Osteocyte (in vitro differentiated cells): ENCODE measurements at regions not wholly inside any gene's neighbourhood (a gene's known extent, or its start where the extent isn't known, plus 50 kb on each side); places are given as distances from the start of the nearest gene placed in this dataset.

Experiments used
- DNase-seq: peaks from one replicate; pipeline ENCODE4 v3.0.0; 2021; ENCODE audit warnings: mixed read lengths; ENCODE audit not compliant: unreplicated experiment; ENCODE audit errors: extremely low spot score
- H3K27ac Mint-ChIP-seq: one replicate; pipeline ENCODE4 v1.8.0; 2021; ENCODE audit warnings: mild to moderate bottlenecking, mixed read lengths; ENCODE audit not compliant: unreplicated experiment
- H3K27me3 Mint-ChIP-seq: one replicate; pipeline ENCODE4 v1.8.0; 2021; ENCODE audit warnings: mixed read lengths; ENCODE audit not compliant: unreplicated experiment
- H3K36me3 Mint-ChIP-seq: one replicate; pipeline ENCODE4 v1.8.0; 2021; ENCODE audit warnings: mixed read lengths; ENCODE audit not compliant: unreplicated experiment
- H3K4me1 Mint-ChIP-seq: one replicate; pipeline ENCODE4 v1.8.0; 2021; ENCODE audit warnings: mixed read lengths; ENCODE audit not compliant: unreplicated experiment
- H3K4me3 Mint-ChIP-seq: one replicate; pipeline ENCODE4 v1.8.0; 2021; ENCODE audit warnings: mild to moderate bottlenecking, moderate library complexity, mixed read lengths; ENCODE audit not compliant: unreplicated experiment
- H3K9me3 Mint-ChIP-seq: one replicate; pipeline ENCODE4 v1.8.0; 2021; ENCODE audit warnings: mixed read lengths; ENCODE audit not compliant: unreplicated experiment
- TF ChIP-seq, protein P1 (sequence below): fragments of 200-600 bp; sonication (generic); IDR thresholded peaks from 2 replicates; pipeline ENCODE4 v1.5.0; 2021; ENCODE audit warnings: antibody characterized with exemption, mild to moderate bottlenecking, moderate library complexity

DNA sequence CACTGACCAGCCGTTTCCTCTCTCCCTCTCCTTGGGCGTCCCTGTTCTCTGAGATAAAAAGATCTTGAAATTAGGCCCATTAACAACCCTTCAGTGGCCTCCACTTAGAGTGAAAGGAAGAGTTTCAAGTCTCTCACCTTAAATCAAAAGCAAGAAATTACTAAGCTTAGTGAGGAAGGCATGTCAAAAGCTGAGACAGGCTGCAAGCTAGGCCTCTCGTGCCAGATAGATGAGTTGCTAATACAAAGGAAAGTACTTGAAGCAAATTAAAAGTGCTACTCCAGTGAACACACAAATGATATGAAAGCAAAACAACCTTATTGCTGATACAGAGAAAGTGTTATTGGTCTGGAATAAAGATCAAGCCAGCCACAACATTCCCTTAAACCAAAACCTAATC is 331.3 kb upstream of the SEMA6A start:
- TF ChIP-seq, protein P1, sequence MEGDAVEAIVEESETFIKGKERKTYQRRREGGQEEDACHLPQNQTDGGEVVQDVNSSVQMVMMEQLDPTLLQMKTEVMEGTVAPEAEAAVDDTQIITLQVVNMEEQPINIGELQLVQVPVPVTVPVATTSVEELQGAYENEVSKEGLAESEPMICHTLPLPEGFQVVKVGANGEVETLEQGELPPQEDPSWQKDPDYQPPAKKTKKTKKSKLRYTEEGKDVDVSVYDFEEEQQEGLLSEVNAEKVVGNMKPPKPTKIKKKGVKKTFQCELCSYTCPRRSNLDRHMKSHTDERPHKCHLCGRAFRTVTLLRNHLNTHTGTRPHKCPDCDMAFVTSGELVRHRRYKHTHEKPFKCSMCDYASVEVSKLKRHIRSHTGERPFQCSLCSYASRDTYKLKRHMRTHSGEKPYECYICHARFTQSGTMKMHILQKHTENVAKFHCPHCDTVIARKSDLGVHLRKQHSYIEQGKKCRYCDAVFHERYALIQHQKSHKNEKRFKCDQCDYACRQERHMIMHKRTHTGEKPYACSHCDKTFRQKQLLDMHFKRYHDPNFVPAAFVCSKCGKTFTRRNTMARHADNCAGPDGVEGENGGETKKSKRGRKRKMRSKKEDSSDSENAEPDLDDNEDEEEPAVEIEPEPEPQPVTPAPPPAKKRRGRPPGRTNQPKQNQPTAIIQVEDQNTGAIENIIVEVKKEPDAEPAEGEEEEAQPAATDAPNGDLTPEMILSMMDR: no peak
- H3K27ac Mint-ChIP-seq: no peak overlapping the region
- no peaks in the 10 kb centered on the region for H3K36me3 Mint-ChIP-seq
- no peaks in the 10 kb centered on the region for H3K9me3 Mint-ChIP-seq
- H3K4me3 Mint-ChIP-seq: no peak overlapping the region
- no peak for DNase-seq
- H3K27me3 Mint-ChIP-seq: no peaks in the 10 kb centered on the region
- no peaks in the 10 kb centered on the region for H3K4me1 Mint-ChIP-seq

DNA sequence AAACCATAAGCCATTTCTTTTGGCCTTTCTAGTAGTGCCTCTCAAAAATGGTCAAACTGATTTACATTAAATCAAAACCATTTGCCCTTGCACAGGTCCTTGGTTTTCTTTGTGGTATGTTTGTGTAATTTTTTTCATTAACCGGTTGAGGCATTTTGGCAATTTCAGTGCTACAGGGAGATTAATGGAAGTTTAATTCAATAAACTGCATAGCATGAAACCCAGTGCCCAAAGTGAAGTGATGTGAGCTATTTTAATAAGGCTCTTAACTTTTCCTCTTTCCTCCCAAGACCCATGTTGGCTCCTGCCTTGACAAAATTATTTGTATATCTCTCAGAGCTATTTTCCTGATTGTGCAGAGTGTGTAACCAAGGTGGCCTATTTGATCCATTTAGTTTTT is 326.2 kb upstream of the SEMA6A start:
- Mint-ChIP-seq H3K27me3 (peaks cover 3% of the 10 kb centered on the region), H3K27ac (no peak overlapping the region), H3K4me3 (no peak overlapping the region), H3K36me3 (no peaks in the 10 kb centered on the region), H3K4me1 (no peaks in the 10 kb centered on the region), H3K9me3 (no peaks in the 10 kb centered on the region)
- TF ChIP-seq, protein P1: no peak
- DNase-seq: no peak

DNA sequence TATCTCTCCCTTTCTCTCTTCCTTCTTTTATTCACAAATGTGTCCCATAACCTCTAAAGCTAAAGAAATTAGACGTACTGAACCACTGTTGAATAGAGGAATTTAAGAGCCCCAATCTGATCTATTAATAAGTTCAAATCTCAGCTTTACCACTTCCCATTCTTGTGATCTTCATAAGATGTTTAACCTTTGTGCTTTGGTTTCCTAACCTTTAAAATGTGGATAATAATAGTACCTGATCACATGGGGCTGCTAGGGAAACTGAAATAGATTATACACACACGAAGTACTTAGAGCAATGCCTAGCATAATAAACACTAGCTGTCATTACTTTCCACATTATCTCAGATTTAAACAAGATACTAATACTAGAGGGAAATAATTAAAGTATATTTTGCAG is 324.3 kb upstream of the SEMA6A start:
- no peak overlapping the region for H3K27ac Mint-ChIP-seq
- TF ChIP-seq, protein P1: no peak
- no peaks in the 10 kb centered on the region for H3K4me1 Mint-ChIP-seq
- no peak for DNase-seq
- H3K4me3 Mint-ChIP-seq: no peak overlapping the region
- H3K36me3 Mint-ChIP-seq: no peaks in the 10 kb centered on the region
- peaks cover 3% of the 10 kb centered on the region for H3K27me3 Mint-ChIP-seq
- H3K9me3 Mint-ChIP-seq: no peaks in the 10 kb centered on the region

DNA sequence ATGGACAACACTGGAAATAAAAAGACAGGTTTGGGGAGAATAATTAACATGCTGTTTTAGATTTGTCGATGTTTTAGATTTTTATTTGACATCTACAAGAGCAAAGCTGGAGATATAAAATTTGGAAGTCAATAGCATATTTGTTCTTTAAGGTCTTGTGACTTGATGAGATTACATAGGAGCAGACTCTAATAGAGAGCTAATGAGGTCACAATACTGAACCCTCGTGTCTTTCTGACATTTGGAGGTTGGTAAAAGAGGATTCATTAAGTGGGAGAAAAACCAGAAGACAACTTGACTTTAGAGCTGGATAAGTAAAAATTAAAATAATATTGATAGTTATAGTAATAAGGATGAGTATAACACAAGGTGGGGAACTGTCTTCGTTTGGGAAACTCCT is 322.7 kb upstream of the SEMA6A start:
- TF ChIP-seq, protein P1: no peak
- no peak for DNase-seq
- no peaks in the 10 kb centered on the region for H3K36me3 Mint-ChIP-seq
- peaks cover 3% of the 10 kb centered on the region for H3K27me3 Mint-ChIP-seq
- H3K9me3 Mint-ChIP-seq: no peaks in the 10 kb centered on the region
- H3K4me3 Mint-ChIP-seq: no peak overlapping the region
- H3K27ac Mint-ChIP-seq: no peak overlapping the region
- no peaks in the 10 kb centered on the region for H3K4me1 Mint-ChIP-seq

DNA sequence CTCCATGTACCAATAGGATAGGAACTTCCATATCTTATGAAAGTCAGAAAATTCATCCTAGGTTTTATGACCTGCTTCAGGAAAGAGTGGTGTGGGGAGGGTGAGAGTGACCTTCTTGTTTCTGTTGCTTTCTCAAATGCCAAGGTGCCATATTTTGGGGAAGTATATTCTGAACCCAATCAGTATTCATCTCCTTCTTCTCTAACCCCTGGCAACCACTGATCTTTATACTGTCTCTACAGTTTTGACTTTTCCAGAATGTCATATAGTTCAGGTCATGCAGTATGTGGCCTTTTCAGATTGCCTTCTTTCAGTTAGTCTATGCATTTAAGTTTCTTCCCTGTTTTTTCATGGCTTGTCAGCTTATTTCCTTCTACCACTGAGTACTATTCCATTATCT is 321.4 kb upstream of the SEMA6A start:
- Mint-ChIP-seq H3K4me3 (no peak overlapping the region), H3K27me3 (peaks cover 3% of the 10 kb centered on the region), H3K27ac (no peak overlapping the region), H3K4me1 (no peaks in the 10 kb centered on the region), H3K36me3 (no peaks in the 10 kb centered on the region), H3K9me3 (no peaks in the 10 kb centered on the region)
- TF ChIP-seq, protein P1: no peak
- DNase-seq: no peak
